Activated CD4-positive, alpha-beta T cell treated with anti-CD3 and anti-CD28 coated beads, Interleukin-2, Interleukin-6, amounts not matched to agents 100 ng/mL and 50 ng/mL, durations not matched to agents 16 hours and 8 hours (primary cell): ENCODE measurements at regions not wholly inside any gene's neighbourhood (a gene's known extent, or its start where the extent isn't known, plus 50 kb on each side); places are given as distances from the start of the nearest gene placed in this dataset.
A peak's percentile ranks its signal among the peaks of the same experiment; 100 is the strongest.
"Not testable (repeated sequence)": the region's sequence is repeated elsewhere in the genome, so short reads cannot be mapped to it uniquely, and the experiment has no call there.

Source experiments
- DNase-seq: peaks from one replicate; pipeline ENCODE4 v3.0.0-alpha.2; 2020

DNA sequence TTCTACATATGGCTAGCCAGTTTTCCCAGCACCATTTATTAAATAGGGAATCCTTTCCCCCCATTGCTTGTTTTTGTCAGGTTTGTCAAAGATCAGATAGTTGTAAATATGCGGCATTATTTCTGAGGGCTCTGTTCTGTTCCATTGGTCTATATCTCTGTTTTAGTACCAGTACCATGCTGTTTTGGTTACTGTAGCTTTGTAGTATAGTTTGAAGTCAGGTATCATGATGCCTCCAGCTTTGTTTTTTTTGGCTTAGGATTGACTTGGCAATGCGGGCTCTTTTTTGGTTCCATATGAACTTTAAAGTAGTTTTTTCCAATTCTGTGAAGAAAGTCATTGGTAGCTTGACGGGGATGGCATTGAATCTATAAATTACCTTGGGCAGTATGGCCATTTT, 60.0 kb upstream of the GPC3 start:
- not testable (repeated sequence) for DNase-seq

- not testable (repeated sequence) for DNase-seq
Observed at GRCh38 chrX:134067107-134067506, 81.7 kb upstream of the GPC3 start.

DNA sequence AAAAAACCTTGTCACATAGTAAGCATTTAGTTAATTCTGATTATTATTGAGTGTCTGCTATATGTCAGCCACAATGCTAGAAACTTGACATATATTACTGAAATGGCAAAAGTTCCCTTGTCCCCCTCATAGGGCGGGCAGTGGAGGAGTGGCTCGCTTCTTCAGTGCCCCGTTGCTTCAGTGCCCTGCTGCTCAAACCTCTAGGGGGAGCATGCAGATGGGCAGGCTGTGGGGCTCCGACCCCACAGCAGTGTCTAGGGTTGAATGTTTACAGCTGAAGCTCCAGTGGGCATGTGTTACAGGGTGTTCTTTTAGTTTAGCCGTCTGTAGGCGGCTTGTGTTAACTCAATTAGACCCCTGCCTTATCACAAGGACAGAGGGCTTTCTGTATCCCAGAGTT, 86.5 kb upstream of the GPC3 start:
- not testable (repeated sequence) for DNase-seq

- DNase-seq = no peak
Observed at GRCh38 chrX:134073341-134073740, 87.9 kb upstream of the GPC3 start.

GRCh38 chrX:134074151-134074550, 88.8 kb upstream of the GPC3 start:
- no peak for DNase-seq

GRCh38 chrX:134075894-134076718, 90.7 kb upstream of the GPC3 start:
- DNase-seq = no peak

GRCh38 chrX:134095366-134095765, 110.0 kb upstream of the GPC3 start:
- no peak for DNase-seq

GRCh38 chrX:134101636-134102035, 116.2 kb upstream of the GPC3 start:
- DNase-seq = no peak

GRCh38 chrX:134115270-134115669, 121.7 kb upstream of the CCDC160 start:
- DNase-seq = no peak

- no peak for DNase-seq
Observed at GRCh38 chrX:134137341-134137740, 99.6 kb upstream of the CCDC160 start.

DNA sequence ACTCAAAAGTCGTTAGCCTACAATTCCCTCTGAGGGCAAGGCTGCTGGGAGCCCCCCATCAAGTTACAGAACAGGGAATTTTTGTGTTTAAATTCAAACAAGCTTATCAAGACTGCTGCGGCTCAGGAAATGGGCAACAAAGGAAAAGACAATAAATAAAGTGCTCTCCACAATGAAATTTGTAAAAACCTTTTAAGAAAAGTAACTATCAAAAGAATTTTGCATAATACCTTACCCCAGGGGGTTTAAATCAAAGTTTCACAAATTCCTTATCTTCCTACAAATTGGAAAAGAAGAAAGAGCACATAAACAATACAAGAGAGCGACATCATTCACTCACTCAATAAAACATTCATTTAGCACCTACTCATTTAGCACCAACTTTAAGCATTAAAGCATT, 97.9 kb upstream of the CCDC160 start:
- DNase-seq = no peak

- DNase-seq = peak; percentile 29
Observed at GRCh38 chrX:134144231-134144630, 92.8 kb upstream of the CCDC160 start.

DNA sequence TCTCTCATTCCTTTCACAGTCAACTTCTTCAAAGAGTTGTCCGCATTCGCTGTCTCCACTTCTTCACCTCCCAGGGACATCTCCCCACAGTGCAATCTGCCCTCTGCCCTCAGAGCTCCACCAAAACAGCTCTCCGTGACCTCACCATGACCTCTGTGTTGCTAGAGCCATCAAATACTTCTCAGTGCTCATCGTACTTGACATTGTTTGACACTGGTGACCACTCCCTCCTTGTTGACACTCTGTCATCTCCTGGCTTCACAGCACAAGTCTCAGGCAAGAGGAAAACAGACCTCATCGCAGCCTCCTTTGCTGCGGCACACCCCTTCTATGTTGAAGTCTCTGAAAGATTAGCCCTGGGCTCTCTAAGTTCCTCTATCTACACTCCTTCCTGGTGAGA, 90.5 kb upstream of the CCDC160 start:
- DNase-seq = no peak

DNA sequence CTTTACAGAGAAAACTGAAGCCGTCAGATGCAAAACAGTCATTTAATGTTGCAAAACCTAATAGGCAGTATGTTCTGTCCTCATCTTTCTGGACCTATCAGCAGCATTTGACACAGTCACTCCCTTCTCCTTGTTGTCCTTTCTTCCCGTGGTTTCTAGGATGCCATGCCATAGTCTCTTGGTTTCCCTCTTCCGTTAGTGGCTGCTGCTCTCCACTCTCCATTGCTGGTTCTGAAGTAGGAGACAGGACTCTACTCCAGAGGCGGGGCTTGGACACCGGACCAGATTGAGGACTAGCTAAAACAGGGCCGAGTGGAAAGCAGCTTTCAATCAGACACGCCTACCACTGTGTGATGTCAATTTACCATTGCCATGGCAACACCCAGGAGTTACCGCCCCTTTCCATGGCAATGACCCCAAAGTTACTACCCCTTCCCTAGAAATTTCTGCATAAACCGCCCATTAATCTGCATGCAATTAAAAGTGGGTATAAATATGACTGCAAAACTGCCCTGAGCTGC, 88.8 kb upstream of the CCDC160 start:
- no peak for DNase-seq

GRCh38 chrX:134158821-134159512, 78.0 kb upstream of the CCDC160 start:
- DNase-seq = peak; percentile 65

DNA sequence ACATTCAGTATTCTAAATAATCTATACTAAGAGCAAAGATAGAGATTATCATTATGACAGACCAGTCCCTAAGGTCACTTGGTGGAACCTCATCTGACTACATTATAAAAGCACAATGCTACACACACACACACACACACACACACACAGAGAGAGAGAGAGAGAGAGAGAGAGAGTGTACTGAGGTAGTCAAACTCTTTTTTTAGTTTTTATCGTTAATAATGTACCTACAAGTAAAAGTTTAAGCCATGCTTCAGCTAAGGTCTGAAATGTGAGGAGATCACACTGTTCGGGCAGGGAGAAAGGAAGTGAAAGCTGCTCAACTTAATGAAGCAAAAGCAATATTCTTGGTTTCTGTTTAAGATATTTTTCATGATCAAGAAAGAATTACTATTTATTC, 75.8 kb upstream of the CCDC160 start:
- DNase-seq = no peak

DNA sequence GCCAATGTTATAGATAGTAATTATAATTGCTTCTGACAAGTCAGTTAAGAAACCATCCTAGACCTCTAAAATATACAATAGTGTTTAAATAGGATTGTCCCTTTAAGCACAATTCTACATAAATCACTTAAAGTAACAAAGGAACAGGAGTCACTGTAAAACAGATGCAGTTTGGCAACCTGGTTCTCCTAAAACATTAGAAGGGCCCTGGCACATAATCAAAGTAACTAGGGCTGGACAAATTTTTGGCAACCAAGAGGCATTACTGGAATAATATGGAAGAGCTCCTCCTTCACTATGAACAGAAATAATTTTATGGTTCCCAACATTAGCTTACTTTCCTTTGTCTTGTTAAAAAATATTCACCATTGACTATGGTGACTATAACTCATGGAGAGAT, 75.0 kb upstream of the CCDC160 start:
- DNase-seq = no peak

DNA sequence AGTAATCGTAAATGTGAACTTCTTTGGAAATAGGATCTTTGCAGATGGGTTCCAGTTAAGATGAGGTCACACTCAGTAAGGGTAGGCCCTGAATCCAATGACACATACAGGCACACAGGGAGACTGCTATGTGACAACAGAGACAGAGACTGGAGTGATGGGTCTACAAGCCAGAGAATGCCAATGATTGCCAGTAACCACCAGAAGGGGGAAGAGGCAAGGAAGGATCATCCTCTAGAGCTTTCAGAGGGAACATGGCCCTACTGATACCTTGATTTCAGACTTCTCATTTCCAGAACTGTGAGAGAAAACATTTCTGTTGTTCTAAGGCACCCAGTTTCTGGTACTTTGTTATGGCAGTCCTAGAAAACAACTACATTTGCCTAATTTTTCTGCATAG, 73.1 kb upstream of the CCDC160 start:
- no peak for DNase-seq

GRCh38 chrX:134167591-134168203, 69.3 kb upstream of the CCDC160 start:
- peak; percentile 5 for DNase-seq

GRCh38 chrX:134171661-134172587, 65.1 kb upstream of the CCDC160 start:
- DNase-seq = peak; percentile 48

- peak; percentile 52 for DNase-seq
Observed at GRCh38 chrX:134172588-134173259, 64.3 kb upstream of the CCDC160 start.
